H1 (cell line): ENCODE measurements at regions not wholly inside any gene's neighbourhood (a gene's known extent, or its start where the extent isn't known, plus 50 kb on each side); places are given as distances from the start of the nearest gene placed in this dataset.

Experiments used
- CTCF ChIA-PET: fragments of 300-600 bp; sonication (Branson Sonifier 250); formaldehyde crosslinking; loops from one replicate; lab custom pipeline; 2021; ENCODE audit not compliant: partially characterized antibody; lab: Charles Lee
- POLR2A ChIA-PET: fragments of 300-600 bp; sonication (Branson Sonifier 250); formaldehyde crosslinking; loops from one replicate; lab custom pipeline; 2021; ENCODE audit warnings: inconsistent platforms; ENCODE audit not compliant: partially characterized antibody; lab: Charles Lee
- DNase-seq, 2 experiments: peaks; one replicate each; pipeline versions ENCODE4 v3.0.0 to v3.0.0-alpha.2; 2010 to 2022; ENCODE audit warnings: low spot score in 2 of 2, low read depth in 1 of 2, mixed read lengths in 1 of 2
- FAIRE-seq: peaks from 2 replicates; lab custom pipeline; 2011; peaks lifted over from hg19 to GRCh38; lab: Jason Lieb, UNC
- H2AFZ ChIP-seq: 2 replicates; pipeline ENCODE4 v1.8.1; 2012; ENCODE audit warnings: low read length, inconsistent platforms
- H2AK5ac ChIP-seq: 2 replicates; pipeline ENCODE4 v1.6.1; 2013; ENCODE audit warnings: low read depth, low read length
- H2BK120ac ChIP-seq: replicated peaks from 2 replicates; pipeline ENCODE3; 2013; ENCODE audit warnings: low read depth, low read length, inconsistent platforms
- H2BK12ac ChIP-seq: 2 replicates; pipeline ENCODE4 v1.6.1; 2013; ENCODE audit warnings: low read depth, low read length
- H2BK15ac ChIP-seq: 2 replicates; pipeline ENCODE4 v1.6.1; 2013; ENCODE audit warnings: low read length
- H2BK20ac ChIP-seq: 2 replicates; pipeline ENCODE4 v1.6.1; 2013; ENCODE audit warnings: low read length
- H2BK5ac ChIP-seq: 2 replicates; pipeline ENCODE4 v1.6.1; 2013; ENCODE audit warnings: low read depth, low read length
- H3K14ac ChIP-seq: 2 replicates; pipeline ENCODE4 v1.6.1; 2013; ENCODE audit warnings: inconsistent platforms; ENCODE audit not compliant: insufficient read length
- H3K18ac ChIP-seq: 2 replicates; pipeline ENCODE4 v1.6.1; 2013; ENCODE audit warnings: low read length; ENCODE audit errors: extremely low read depth
- H3K23ac ChIP-seq: 2 replicates; pipeline ENCODE4 v1.6.1; 2013; ENCODE audit warnings: inconsistent platforms; ENCODE audit not compliant: insufficient read length
- H3K23me2 ChIP-seq: 2 replicates; pipeline ENCODE4 v1.6.1; 2013; ENCODE audit warnings: low read depth, low read length
- H3K27ac ChIP-seq: 2 replicates; pipeline ENCODE4 v1.6.1; 2011; ENCODE audit warnings: low read depth, low read length, inconsistent platforms
- H3K27me3 ChIP-seq, 4 experiments: replicated peaks in 1 of 4; 1 replicate in 1 of 4; 2 replicates in 3 of 4; pipeline versions ENCODE4 v1.6.1 to v1.8.1; 2011 to 2013; ENCODE audit warnings: low read length in 3 of 4, mild to moderate bottlenecking in 3 of 4, inconsistent platforms in 2 of 4, mixed read lengths in 2 of 4, moderate library complexity in 1 of 4; ENCODE audit not compliant: control insufficient read depth in 3 of 4, insufficient read depth in 3 of 4; ENCODE audit errors: extremely low read depth in 1 of 4
- H3K36me3 ChIP-seq, 4 experiments: 2 replicates each; pipeline versions ENCODE4 v1.6.1 to v1.8.1; 2011 to 2013; ENCODE audit warnings: mild to moderate bottlenecking in 4 of 4, low read length in 3 of 4, moderate library complexity in 2 of 4, control low read depth in 1 of 4, inconsistent platforms in 1 of 4; ENCODE audit not compliant: insufficient read depth in 4 of 4, control insufficient read depth in 2 of 4
- H3K4ac ChIP-seq: replicated peaks from 2 replicates; pipeline ENCODE3; 2013; ENCODE audit warnings: low read length, low read depth, mixed read lengths, inconsistent platforms; ENCODE audit not compliant: insufficient read length
- H3K4me1 ChIP-seq, 4 experiments: replicated peaks in 1 of 4; 1 replicate in 1 of 4; 2 replicates in 3 of 4; pipeline versions ENCODE4 v1.6.1 to v1.8.1; 2011 to 2013; ENCODE audit warnings: low read length in 3 of 4, inconsistent platforms in 2 of 4, mixed read lengths in 1 of 4; ENCODE audit not compliant: insufficient read depth in 4 of 4, control insufficient read depth in 3 of 4
- H3K4me2 ChIP-seq, 2 experiments: 2 replicates each; pipeline versions ENCODE4 v1.6.1 to v1.8.1; 2011 to 2013; ENCODE audit warnings: low read depth in 2 of 2, low read length in 2 of 2, control low read depth in 1 of 2, inconsistent platforms in 1 of 2, mild to moderate bottlenecking in 1 of 2; ENCODE audit not compliant: insufficient read depth in 1 of 2
- H3K4me3 ChIP-seq, 4 experiments: fragments of 200-600, 300-600 bp in 1 of 4; sonication (generic), shearing (Covaris generic), sonication (Bioruptor Twin) in 1 of 4; 2 replicates each; pipeline versions ENCODE4 v1.5.1 to v1.8.1; 2011 to 2016; ENCODE audit warnings: low read length in 4 of 4, low read depth in 3 of 4, control low read depth in 2 of 4, inconsistent platforms in 2 of 4, mild to moderate bottlenecking in 2 of 4, mixed read lengths in 1 of 4, moderate library complexity in 1 of 4; ENCODE audit not compliant: insufficient read depth in 2 of 4; ENCODE audit errors: extremely low read depth in 1 of 4
- H3K56ac ChIP-seq: replicated peaks from 2 replicates; pipeline ENCODE3; 2013; ENCODE audit warnings: low read depth, mild to moderate bottlenecking, mixed read lengths, low read length, inconsistent platforms; ENCODE audit not compliant: insufficient read length
- H3K79me1 ChIP-seq: 2 replicates; pipeline ENCODE4 v1.6.1; 2013; ENCODE audit warnings: low read depth, low read length, control low read depth
- H3K79me2 ChIP-seq, 2 experiments: 2 replicates each; pipeline versions ENCODE4 v1.6.1 to v1.8.1; 2012 to 2013; ENCODE audit warnings: low read length in 2 of 2, mild to moderate bottlenecking in 2 of 2, inconsistent platforms in 1 of 2; ENCODE audit not compliant: insufficient read depth in 2 of 2, control insufficient read depth in 1 of 2
- H3K9ac ChIP-seq, 4 experiments: replicated peaks in 1 of 4; 1 replicate in 1 of 4; 2 replicates in 3 of 4; pipeline versions ENCODE4 v1.6.1 to v1.8.1; 2011 to 2013; ENCODE audit warnings: low read depth in 3 of 4, low read length in 3 of 4, control low read depth in 2 of 4, mild to moderate bottlenecking in 2 of 4, moderate library complexity in 2 of 4, inconsistent platforms in 1 of 4; ENCODE audit errors: extremely low read depth in 1 of 4
- H3K9me3 ChIP-seq, 2 experiments: 2 replicates each; pipeline versions ENCODE4 v1.6.1 to v1.8.1; 2012 to 2013; ENCODE audit warnings: mild to moderate bottlenecking in 2 of 2, moderate library complexity in 2 of 2, control low read depth in 1 of 2, inconsistent platforms in 1 of 2, low read depth in 1 of 2, low read length in 1 of 2, mixed read lengths in 1 of 2; ENCODE audit not compliant: insufficient read depth in 2 of 2
- H4K20me1 ChIP-seq, 2 experiments: replicated peaks in 1 of 2; 2 replicates each; pipeline versions ENCODE3 to v1.8.1; 2011 to 2013; ENCODE audit warnings: inconsistent platforms in 2 of 2, low read length in 2 of 2, mild to moderate bottlenecking in 1 of 2; ENCODE audit not compliant: insufficient read depth in 2 of 2, control insufficient read depth in 1 of 2
- H4K5ac ChIP-seq: 2 replicates; pipeline ENCODE4 v1.6.1; 2013; ENCODE audit warnings: low read length, low read depth, mixed read lengths, inconsistent platforms; ENCODE audit not compliant: insufficient read length
- H4K8ac ChIP-seq: 2 replicates; pipeline ENCODE4 v1.8.0; 2013; ENCODE audit warnings: mild to moderate bottlenecking, moderate library complexity, low read length, inconsistent platforms; ENCODE audit not compliant: insufficient read depth; ENCODE audit errors: extremely low read depth
- H4K91ac ChIP-seq: replicated peaks from 2 replicates; pipeline ENCODE3; 2013; ENCODE audit warnings: low read length, mixed read lengths, inconsistent platforms; ENCODE audit not compliant: insufficient read length
- BACH1 ChIP-seq: IDR thresholded peaks from 2 replicates; pipeline ENCODE4 v1.6.1; 2012; ENCODE audit warnings: low read length, improper control_type of control experiment
- CEBPB ChIP-seq: IDR thresholded peaks from 2 replicates; pipeline ENCODE4 v1.6.1; 2012; ENCODE audit warnings: low read depth, low read length
- EP300 ChIP-seq, 2 experiments: IDR thresholded peaks; 1 replicate in 1 of 2; 2 replicates in 1 of 2; pipeline ENCODE4 v1.6.1; 2011 to 2012; ENCODE audit warnings: low read depth in 2 of 2, low read length in 2 of 2, mild to moderate bottlenecking in 2 of 2, borderline replicate concordance in 1 of 2, inconsistent platforms in 1 of 2, moderate library complexity in 1 of 2
- NANOG ChIP-seq: IDR thresholded peaks from 2 replicates; pipeline ENCODE4 v1.6.1; 2011; ENCODE audit warnings: low read length, low read depth, mild to moderate bottlenecking, inconsistent platforms; ENCODE audit not compliant: insufficient read depth, poor library complexity, severe bottlenecking
- RXRA ChIP-seq: IDR thresholded peaks from 2 replicates; pipeline ENCODE4 v1.6.1; 2011; ENCODE audit warnings: low read depth, mild to moderate bottlenecking, low read length, moderate library complexity; ENCODE audit not compliant: insufficient read depth
- SAP30 ChIP-seq: fragments of 300-600 bp; sonication (generic); IDR thresholded peaks from 2 replicates; pipeline ENCODE4 v1.7.1; 2012; ENCODE audit warnings: low read length, moderate library complexity, mild to moderate bottlenecking, inconsistent platforms; ENCODE audit not compliant: insufficient read depth, insufficient replicate concordance
- SP1 ChIP-seq: IDR thresholded peaks from 2 replicates; pipeline ENCODE4 v1.6.1; 2011; ENCODE audit warnings: low read depth, low read length
- SP2 ChIP-seq: IDR thresholded peaks from 2 replicates; pipeline ENCODE4 v1.6.1; 2012; ENCODE audit warnings: mild to moderate bottlenecking, low read length, inconsistent platforms
- SUZ12 ChIP-seq: fragments of 200-600 bp; sonication (generic); IDR thresholded peaks from 2 replicates; pipeline ENCODE4 v1.6.1; 2012; ENCODE audit warnings: mild to moderate bottlenecking, inconsistent platforms, low read length, moderate library complexity, mixed read lengths
- TAF1 ChIP-seq: IDR thresholded peaks from 2 replicates; pipeline ENCODE4 v1.6.1; 2011; ENCODE audit warnings: mild to moderate bottlenecking, low read depth, low read length
- TCF12 ChIP-seq: IDR thresholded peaks from 2 replicates; pipeline ENCODE4 v1.6.1; 2011; ENCODE audit warnings: low read depth, mild to moderate bottlenecking, low read length
- WGBS, 2 experiments: shearing (Covaris generic) in 1 of 2; methylation state at CpG; one replicate each; pipeline versions ENCODE4 v1.1.6 to v1.1.7; 2013 to 2015; ENCODE audit warnings: low lambda C conversion rate in 2 of 2, mixed read lengths in 2 of 2, inconsistent platforms in 1 of 2, low coverage in 1 of 2, missing lambda C conversion rate in 1 of 2; ENCODE audit not compliant: insufficient replicate concordance in 2 of 2, insufficient coverage in 1 of 2, insufficient read length in 1 of 2; ENCODE audit errors: extremely low coverage in 1 of 2, missing lambda C conversion rate in 1 of 2; 5-methylcytosine and 5-hydroxymethylcytosine counted together
- TF ChIP-seq, protein P1 (sequence below): IDR thresholded peaks from 2 replicates; pipeline ENCODE4 v1.6.1; 2012; ENCODE audit warnings: inconsistent platforms

GRCh38 chr14:97217111-97217885, 420.1 kb downstream of the VRK1 start:
- Histone ChIP-seq H4K20me1 (no peaks in the 10 kb centered on the region), H2AK5ac (0 out of 2 replicates have a peak overlapping the region, but pooled peaks have one; percentile 19), H2BK15ac (no peak overlapping the region), H2BK12ac (peak overlapping the region; percentile 78), H3K27me3 (peaks cover 0 to 10% (median 6%) of the 10 kb centered on the region in 4 experiments; a peak in 4 of 7 replicates), H3K79me2 (no peaks in the 10 kb centered on the region), H2BK20ac (no peak overlapping the region), H3K14ac (no peak overlapping the region), H4K5ac (no peak overlapping the region), H3K27ac (no peak overlapping the region), H2BK120ac (peak overlapping the region; percentile 13), H3K4me3 (peak overlapping the region in 1 of 4 experiments; percentile 7; a peak in 1 of 8 replicates), H4K91ac (no peak overlapping the region), H3K9ac (no peak overlapping the region), H3K9me3 (no peaks in the 10 kb centered on the region), H4K8ac (no peak overlapping the region), H3K79me1 (no peaks in the 10 kb centered on the region), H3K56ac (no peak overlapping the region), H2AFZ (no peak overlapping the region), H3K4ac (no peak overlapping the region), H3K4me1 (peaks cover 2 to 8% (median 6%) of the 10 kb centered on the region in 4 experiments; a peak in 5 of 7 replicates), H3K23me2 (peaks cover 10% of the 10 kb centered on the region; the same call in 1 of the 2 replicates), H3K23ac (no peak overlapping the region), H3K4me2 (peak overlapping the region; percentile 22 to 83; a peak in 2 of 4 replicates), H3K36me3 (no peaks in the 10 kb centered on the region), H3K18ac (no peak overlapping the region), H2BK5ac (no peak overlapping the region)
- DNase-seq (no peak), FAIRE-seq (peak; percentile 7)
- ChIA-PET POLR2A (no interaction called here), CTCF (interaction anchor here (0.6 to 1.0 kb wide), 7 partner anchors 11 to 1441 kb away, joined by 3 to 4 read pairs (median 3); no protein-coding TSS in a partner anchor)
- 59% methylated on average over 12 of the region's 12 CpGs; no CpG with 5 or more reads in 1 of the 2 experiments for WGBS, 2 experiments
- no peak for TF ChIP-seq BACH1
- TF ChIP-seq NANOG, result no peak
- 0 out of 2 replicates have a peak, but pooled peaks have one; percentile 18 for TF ChIP-seq CEBPB
- TF ChIP-seq EP300 (IDR thresholded peaks at IDR 0.05; ENCODE audit: borderline replicate concordance in 1 of 2, low read depth in 2 of 2, low read length in 2 of 2), result no peak
- no peak for TF ChIP-seq SAP30
- TF ChIP-seq, protein P1, sequence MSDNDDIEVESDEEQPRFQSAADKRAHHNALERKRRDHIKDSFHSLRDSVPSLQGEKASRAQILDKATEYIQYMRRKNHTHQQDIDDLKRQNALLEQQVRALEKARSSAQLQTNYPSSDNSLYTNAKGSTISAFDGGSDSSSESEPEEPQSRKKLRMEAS, result no peak
- TF ChIP-seq SP1, result no peak
- TF ChIP-seq TAF1, result no peak
- TF ChIP-seq SUZ12, result no peak
- no peak for TF ChIP-seq RXRA
- no peak for TF ChIP-seq SP2
- no peak for TF ChIP-seq TCF12
